ENCODE measurements at regions not wholly inside any gene's neighbourhood (a gene's known extent, or its start where the extent isn't known, plus 50 kb on each side); places are given as distances from the start of the nearest gene placed in this dataset.

DNA sequence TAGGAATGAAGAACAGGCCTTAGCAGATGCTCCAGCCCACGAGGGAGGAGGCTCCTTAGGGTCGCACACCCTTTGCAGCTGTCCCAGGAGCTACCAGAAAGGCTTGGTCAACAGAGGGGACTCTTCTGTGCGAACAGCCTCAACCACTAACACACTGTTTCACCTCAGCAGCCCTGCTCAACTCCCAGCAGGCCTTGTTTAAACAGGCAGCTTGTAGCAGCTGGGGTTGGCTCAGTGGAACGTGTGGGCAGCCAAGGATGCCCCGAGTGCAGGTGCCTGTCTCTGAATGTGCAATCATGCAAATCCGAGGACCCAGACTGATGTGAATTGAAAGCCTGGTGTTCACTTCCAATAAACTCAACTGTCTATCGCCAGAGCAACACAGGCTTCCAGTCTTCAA lies 88.7 kb upstream of the CXCR4 start (continued):
- TF ChIP-seq JUND (IDR thresholded peaks at IDR 0.05; ENCODE audit: low read depth, low read length) (no peak), ZNF274 (IDR thresholded peaks at IDR 0.05; ENCODE audit: insufficient read depth, insufficient read length) (no peak), RBBP5 (conservative IDR thresholded peaks at IDR 0.05) (no peak), CEBPB (IDR thresholded peaks at IDR 0.05; ENCODE audit: borderline replicate concordance in 1 of 2, low read depth in 2 of 2, low read length in 2 of 2) (no peak), NFYB (IDR thresholded peaks at IDR 0.05; ENCODE audit: insufficient read depth, low read depth, low read length) (no peak), MXI1 (IDR thresholded peaks at IDR 0.05; ENCODE audit: low read depth, low read length) (no peak; the same call in 1 of the 2 replicates), SREBF2 (IDR thresholded peaks at IDR 0.05; ENCODE audit: low read length) (no peak), TARDBP (IDR thresholded peaks at IDR 0.05; ENCODE audit: borderline replicate concordance) (no peak), ZNF24 (IDR thresholded peaks at IDR 0.05) (peak; percentile 34; the same call in 1 of the 2 replicates), CBX5 (IDR thresholded peaks at IDR 0.05; ENCODE audit: low read depth) (no peak), RUNX3 (IDR thresholded peaks at IDR 0.05; ENCODE audit: low read length) (peak; percentile 79), NRF1 (conservative IDR thresholded peaks at IDR 0.05; ENCODE audit: low read depth, low read length) (no peak), IKZF2 (IDR thresholded peaks at IDR 0.05) (peak in 1 of 2 experiments; percentile 62; a peak in 2 of 4 replicates), SP1 (IDR thresholded peaks at IDR 0.05; ENCODE audit: low read depth, low read length) (no peak), IRF4 (IDR thresholded peaks at IDR 0.05; ENCODE audit: low read depth, low read length) (peak; percentile 40; the same call in 1 of the 2 replicates), MYB (IDR thresholded peaks at IDR 0.05; ENCODE audit: borderline replicate concordance, low read depth, low read length) (peak; percentile 82)
- TF ChIP-seq, protein P1, sequence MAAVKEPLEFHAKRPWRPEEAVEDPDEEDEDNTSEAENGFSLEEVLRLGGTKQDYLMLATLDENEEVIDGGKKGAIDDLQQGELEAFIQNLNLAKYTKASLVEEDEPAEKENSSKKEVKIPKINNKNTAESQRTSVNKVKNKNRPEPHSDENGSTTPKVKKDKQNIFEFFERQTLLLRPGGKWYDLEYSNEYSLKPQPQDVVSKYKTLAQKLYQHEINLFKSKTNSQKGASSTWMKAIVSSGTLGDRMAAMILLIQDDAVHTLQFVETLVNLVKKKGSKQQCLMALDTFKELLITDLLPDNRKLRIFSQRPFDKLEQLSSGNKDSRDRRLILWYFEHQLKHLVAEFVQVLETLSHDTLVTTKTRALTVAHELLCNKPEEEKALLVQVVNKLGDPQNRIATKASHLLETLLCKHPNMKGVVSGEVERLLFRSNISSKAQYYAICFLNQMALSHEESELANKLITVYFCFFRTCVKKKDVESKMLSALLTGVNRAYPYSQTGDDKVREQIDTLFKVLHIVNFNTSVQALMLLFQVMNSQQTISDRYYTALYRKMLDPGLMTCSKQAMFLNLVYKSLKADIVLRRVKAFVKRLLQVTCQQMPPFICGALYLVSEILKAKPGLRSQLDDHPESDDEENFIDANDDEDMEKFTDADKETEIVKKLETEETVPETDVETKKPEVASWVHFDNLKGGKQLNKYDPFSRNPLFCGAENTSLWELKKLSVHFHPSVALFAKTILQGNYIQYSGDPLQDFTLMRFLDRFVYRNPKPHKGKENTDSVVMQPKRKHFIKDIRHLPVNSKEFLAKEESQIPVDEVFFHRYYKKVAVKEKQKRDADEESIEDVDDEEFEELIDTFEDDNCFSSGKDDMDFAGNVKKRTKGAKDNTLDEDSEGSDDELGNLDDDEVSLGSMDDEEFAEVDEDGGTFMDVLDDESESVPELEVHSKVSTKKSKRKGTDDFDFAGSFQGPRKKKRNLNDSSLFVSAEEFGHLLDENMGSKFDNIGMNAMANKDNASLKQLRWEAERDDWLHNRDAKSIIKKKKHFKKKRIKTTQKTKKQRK (IDR thresholded peaks at IDR 0.05; ENCODE audit: low read depth, low read length) = no peak
- TF ChIP-seq, protein P2, sequence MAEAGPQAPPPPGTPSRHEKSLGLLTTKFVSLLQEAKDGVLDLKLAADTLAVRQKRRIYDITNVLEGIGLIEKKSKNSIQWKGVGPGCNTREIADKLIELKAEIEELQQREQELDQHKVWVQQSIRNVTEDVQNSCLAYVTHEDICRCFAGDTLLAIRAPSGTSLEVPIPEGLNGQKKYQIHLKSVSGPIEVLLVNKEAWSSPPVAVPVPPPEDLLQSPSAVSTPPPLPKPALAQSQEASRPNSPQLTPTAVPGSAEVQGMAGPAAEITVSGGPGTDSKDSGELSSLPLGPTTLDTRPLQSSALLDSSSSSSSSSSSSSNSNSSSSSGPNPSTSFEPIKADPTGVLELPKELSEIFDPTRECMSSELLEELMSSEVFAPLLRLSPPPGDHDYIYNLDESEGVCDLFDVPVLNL (IDR thresholded peaks at IDR 0.05; ENCODE audit: low read depth, low read length) = no peak
- TF ChIP-seq, protein P3, sequence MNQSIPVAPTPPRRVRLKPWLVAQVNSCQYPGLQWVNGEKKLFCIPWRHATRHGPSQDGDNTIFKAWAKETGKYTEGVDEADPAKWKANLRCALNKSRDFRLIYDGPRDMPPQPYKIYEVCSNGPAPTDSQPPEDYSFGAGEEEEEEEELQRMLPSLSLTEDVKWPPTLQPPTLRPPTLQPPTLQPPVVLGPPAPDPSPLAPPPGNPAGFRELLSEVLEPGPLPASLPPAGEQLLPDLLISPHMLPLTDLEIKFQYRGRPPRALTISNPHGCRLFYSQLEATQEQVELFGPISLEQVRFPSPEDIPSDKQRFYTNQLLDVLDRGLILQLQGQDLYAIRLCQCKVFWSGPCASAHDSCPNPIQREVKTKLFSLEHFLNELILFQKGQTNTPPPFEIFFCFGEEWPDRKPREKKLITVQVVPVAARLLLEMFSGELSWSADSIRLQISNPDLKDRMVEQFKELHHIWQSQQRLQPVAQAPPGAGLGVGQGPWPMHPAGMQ (IDR thresholded peaks at IDR 0.05; ENCODE audit: borderline replicate concordance) = no peak
- TF ChIP-seq, protein P4, sequence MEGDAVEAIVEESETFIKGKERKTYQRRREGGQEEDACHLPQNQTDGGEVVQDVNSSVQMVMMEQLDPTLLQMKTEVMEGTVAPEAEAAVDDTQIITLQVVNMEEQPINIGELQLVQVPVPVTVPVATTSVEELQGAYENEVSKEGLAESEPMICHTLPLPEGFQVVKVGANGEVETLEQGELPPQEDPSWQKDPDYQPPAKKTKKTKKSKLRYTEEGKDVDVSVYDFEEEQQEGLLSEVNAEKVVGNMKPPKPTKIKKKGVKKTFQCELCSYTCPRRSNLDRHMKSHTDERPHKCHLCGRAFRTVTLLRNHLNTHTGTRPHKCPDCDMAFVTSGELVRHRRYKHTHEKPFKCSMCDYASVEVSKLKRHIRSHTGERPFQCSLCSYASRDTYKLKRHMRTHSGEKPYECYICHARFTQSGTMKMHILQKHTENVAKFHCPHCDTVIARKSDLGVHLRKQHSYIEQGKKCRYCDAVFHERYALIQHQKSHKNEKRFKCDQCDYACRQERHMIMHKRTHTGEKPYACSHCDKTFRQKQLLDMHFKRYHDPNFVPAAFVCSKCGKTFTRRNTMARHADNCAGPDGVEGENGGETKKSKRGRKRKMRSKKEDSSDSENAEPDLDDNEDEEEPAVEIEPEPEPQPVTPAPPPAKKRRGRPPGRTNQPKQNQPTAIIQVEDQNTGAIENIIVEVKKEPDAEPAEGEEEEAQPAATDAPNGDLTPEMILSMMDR (IDR thresholded peaks at IDR 0.05 in 2 of 3, conservative IDR thresholded peaks at IDR 0.05 in 1 of 3; ENCODE audit: control insufficient read depth in 2 of 3, extremely low read depth in 1 of 3, insufficient read depth in 1 of 3, low read depth in 3 of 3, low read length in 3 of 3) = no peak
- TF ChIP-seq, protein P5, sequence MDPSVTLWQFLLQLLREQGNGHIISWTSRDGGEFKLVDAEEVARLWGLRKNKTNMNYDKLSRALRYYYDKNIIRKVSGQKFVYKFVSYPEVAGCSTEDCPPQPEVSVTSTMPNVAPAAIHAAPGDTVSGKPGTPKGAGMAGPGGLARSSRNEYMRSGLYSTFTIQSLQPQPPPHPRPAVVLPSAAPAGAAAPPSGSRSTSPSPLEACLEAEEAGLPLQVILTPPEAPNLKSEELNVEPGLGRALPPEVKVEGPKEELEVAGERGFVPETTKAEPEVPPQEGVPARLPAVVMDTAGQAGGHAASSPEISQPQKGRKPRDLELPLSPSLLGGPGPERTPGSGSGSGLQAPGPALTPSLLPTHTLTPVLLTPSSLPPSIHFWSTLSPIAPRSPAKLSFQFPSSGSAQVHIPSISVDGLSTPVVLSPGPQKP (IDR thresholded peaks at IDR 0.05; ENCODE audit: low read depth, low read length) = no peak
- TF ChIP-seq, protein P6, sequence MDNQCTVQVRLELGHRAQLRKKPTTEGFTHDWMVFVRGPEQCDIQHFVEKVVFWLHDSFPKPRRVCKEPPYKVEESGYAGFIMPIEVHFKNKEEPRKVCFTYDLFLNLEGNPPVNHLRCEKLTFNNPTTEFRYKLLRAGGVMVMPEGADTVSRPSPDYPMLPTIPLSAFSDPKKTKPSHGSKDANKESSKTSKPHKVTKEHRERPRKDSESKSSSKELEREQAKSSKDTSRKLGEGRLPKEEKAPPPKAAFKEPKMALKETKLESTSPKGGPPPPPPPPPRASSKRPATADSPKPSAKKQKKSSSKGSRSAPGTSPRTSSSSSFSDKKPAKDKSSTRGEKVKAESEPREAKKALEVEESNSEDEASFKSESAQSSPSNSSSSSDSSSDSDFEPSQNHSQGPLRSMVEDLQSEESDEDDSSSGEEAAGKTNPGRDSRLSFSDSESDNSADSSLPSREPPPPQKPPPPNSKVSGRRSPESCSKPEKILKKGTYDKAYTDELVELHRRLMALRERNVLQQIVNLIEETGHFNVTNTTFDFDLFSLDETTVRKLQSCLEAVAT (IDR thresholded peaks at IDR 0.05) = peak; percentile 29; the same call in 1 of the 2 replicates

Data from GM12878 (cell line).